Activated CD4-positive, alpha-beta T cell treated with anti-CD3 and anti-CD28 coated beads for 36 hours (primary cell): ENCODE measurements at regions not wholly inside any gene's neighbourhood (a gene's known extent, or its start where the extent isn't known, plus 50 kb on each side); places are given as distances from the start of the nearest gene placed in this dataset.
A peak's percentile ranks its signal among the peaks of the same experiment; 100 is the strongest.

ENCODE experiments used
- ATAC-seq: fragments of 200-7000 bp; cut with Tn5 transposase; one replicate; pipeline ENCODE4 v1.10.0; 2021; ENCODE audit warnings: mild to moderate bottlenecking, moderate library complexity
- CTCF ChIA-PET: fragments of 350-600 bp; sonication (Branson Sonifier 250); formaldehyde crosslinking; loops from one replicate; lab custom pipeline; 2021; ENCODE audit warnings: antibody characterized with exemption; lab: Charles Lee
- POLR2A ChIA-PET: fragments of 350-600 bp; sonication (Branson Sonifier 250); formaldehyde crosslinking; loops from one replicate; lab custom pipeline; 2021; ENCODE audit warnings: antibody characterized with exemption, inconsistent platforms; lab: Charles Lee
- DNase-seq: peaks from one replicate; pipeline ENCODE4 v3.0.0-alpha.2; 2020
- H3K27ac Mint-ChIP-seq: one replicate; pipeline ENCODE4 v1.8.0; 2021; ENCODE audit warnings: mixed read lengths
- H3K27me3 Mint-ChIP-seq: one replicate; pipeline ENCODE4 v1.8.0; 2021; ENCODE audit warnings: mixed read lengths
- H3K36me3 Mint-ChIP-seq: one replicate; pipeline ENCODE4 v1.8.0; 2021; ENCODE audit warnings: low read depth, mixed read lengths
- H3K4me1 Mint-ChIP-seq: one replicate; pipeline ENCODE4 v1.8.0; 2021; ENCODE audit warnings: mixed read lengths
- H3K4me3 Mint-ChIP-seq: one replicate; pipeline ENCODE4 v1.8.0; 2021; ENCODE audit warnings: mild to moderate bottlenecking, moderate library complexity, mixed read lengths
- H3K9me3 Mint-ChIP-seq: one replicate; pipeline ENCODE4 v1.8.0; 2021; ENCODE audit warnings: low read depth, mixed read lengths
- intact Hi-C, 2 experiments: fragments of 100-400 bp; cut with DNase I in 1 of 2; cut with micrococcal nuclease in 1 of 2; formaldehyde crosslinking; loops; one replicate each; pipeline versions ENCODE4 v1.14.2 to v1.15.1; 2022 to 2024; cut with DNase I, micrococcal nuclease

DNA sequence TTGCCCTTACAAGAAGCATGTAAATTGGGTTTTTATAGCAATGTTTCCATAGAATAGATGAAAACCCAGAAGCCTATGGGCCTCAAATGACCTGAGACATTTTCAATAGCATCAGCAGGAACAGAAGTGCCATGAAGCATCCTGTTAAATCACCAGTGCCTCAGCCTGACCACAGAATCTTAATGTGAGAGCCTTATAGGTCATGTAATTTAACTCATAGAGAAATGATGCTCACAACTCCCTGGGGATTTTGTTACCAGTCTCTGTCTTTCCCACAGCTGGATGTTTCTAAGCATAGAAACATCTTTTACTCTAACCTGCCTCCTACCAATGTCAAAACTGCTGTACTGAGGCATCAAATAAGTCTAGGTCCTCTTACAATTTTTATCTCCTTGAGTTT, 295.8 kb upstream of the ACVR2A start:
- H3K9me3 Mint-ChIP-seq: peaks cover 4% of the 10 kb centered on the region
- no peak overlapping the region for H3K27ac Mint-ChIP-seq
- no peak for ATAC-seq
- H3K4me3 Mint-ChIP-seq: no peak overlapping the region
- DNase-seq: no peak
- ChIA-PET POLR2A (no interaction called here), CTCF (interaction anchor here (1.3 kb wide), 1 partner anchor 11 kb away, joined by 5 read pairs; no protein-coding TSS in a partner anchor)
- H3K27me3 Mint-ChIP-seq: no peaks in the 10 kb centered on the region
- no peaks in the 10 kb centered on the region for H3K4me1 Mint-ChIP-seq
- intact Hi-C loops: no loop called here
- H3K36me3 Mint-ChIP-seq: no peaks in the 10 kb centered on the region

DNA sequence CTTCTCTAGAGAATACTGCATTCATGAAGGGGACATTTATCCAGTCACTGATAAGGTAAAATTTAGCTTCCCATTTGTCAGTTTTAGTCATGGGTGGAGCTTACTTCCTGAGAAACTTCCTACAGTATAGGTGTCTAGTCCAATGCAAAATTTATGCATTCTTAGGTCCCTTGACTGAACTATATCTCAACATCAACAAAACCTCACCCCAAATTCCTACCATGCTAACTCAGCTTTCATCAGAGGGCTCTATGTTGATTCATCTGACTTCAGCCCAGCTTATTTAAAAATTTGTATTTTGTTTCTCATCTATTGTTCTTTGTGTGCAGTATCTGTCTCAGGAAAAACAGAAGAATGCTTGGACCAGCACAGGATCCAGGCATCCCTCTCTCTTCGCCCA, 296.4 kb upstream of the ACVR2A start:
- ATAC-seq: no peak
- intact Hi-C loops: no loop called here
- Mint-ChIP-seq H3K27ac (no peak overlapping the region), H3K9me3 (peaks cover 4% of the 10 kb centered on the region), H3K4me3 (no peak overlapping the region), H3K27me3 (no peaks in the 10 kb centered on the region), H3K4me1 (no peaks in the 10 kb centered on the region), H3K36me3 (no peaks in the 10 kb centered on the region)
- DNase-seq: no peak
- CTCF ChIA-PET: no interaction called here
- POLR2A ChIA-PET: no interaction called here

DNA sequence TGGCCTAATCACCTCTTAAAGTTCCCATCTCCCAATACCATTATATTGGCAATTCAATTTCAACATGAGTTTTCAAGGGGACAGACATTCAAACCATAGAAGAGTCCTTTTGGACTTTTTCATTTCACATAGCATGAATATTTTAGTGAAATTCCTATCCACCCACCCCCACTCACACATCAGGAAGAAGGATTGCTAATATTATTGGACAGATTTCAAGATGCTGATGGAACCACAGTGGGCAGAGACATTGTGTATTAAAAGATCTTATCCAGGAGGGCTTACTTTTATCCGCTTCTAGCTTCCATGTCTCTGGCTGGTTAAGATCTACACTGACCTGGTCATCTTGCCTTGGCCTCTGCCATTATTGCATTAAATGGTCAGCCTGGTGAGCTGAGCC, 297.4 kb upstream of the ACVR2A start:
- H3K27me3 Mint-ChIP-seq: no peaks in the 10 kb centered on the region
- ATAC-seq (no peak), DNase-seq (no peak)
- ChIA-PET POLR2A (no interaction called here), CTCF (no interaction called here)
- no peaks in the 10 kb centered on the region for H3K36me3 Mint-ChIP-seq
- no peaks in the 10 kb centered on the region for H3K4me1 Mint-ChIP-seq
- no peak overlapping the region for H3K4me3 Mint-ChIP-seq
- H3K9me3 Mint-ChIP-seq: peaks cover 4% of the 10 kb centered on the region
- intact Hi-C loops: no loop called here
- no peak overlapping the region for H3K27ac Mint-ChIP-seq

DNA sequence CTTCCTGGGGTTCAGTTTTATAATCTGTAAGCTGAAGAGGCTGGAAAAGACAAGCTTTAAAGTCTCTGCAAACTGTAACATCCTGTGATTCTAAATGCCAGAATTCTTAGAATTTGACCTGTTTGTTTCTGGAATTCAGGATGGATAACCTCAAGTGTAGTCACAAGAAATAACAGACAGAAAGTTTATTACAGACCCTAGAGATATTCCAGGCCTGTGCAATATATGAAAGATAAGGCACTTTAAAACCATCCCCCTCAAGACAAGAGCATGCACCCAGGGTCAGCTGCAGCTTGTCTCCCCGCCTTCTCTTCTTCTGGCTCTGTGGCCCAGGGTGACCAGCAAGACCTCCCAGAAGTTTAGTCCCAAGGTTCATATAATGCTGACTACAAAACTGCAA, 298.7 kb upstream of the ACVR2A start:
- Mint-ChIP-seq H3K27ac (no peak overlapping the region), H3K27me3 (no peaks in the 10 kb centered on the region), H3K4me1 (peaks cover 2% of the 10 kb centered on the region), H3K4me3 (no peak overlapping the region), H3K9me3 (peaks cover 4% of the 10 kb centered on the region), H3K36me3 (no peaks in the 10 kb centered on the region)
- ATAC-seq (no peak), DNase-seq (no peak)
- POLR2A ChIA-PET: no interaction called here
- CTCF ChIA-PET: interaction anchor here (0.7 kb wide), 1 partner anchor 65 kb away, joined by 3 read pairs; no protein-coding TSS in a partner anchor
- intact Hi-C loops: no loop called here

DNA sequence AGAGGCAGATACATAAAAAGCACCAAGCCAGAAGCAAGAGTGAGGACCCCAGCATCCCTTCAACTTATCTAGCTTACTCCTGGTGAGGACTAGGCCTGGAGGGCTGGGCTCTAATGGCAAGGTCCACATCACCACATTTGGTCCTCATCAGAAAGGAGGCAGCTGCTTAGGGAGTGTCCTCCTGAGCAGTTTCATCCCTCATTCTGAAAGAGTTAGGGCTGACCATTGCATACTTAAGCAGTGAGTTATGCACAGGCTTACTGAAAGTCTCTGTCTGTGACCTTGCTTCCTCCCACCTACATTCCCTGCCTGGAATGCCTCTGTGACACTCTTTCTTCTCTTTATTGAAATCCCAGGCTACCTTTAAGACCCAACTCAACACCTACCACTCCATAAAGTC, 301.8 kb upstream of the ACVR2A start:
- no peak overlapping the region for H3K4me3 Mint-ChIP-seq
- CTCF ChIA-PET: no interaction called here

DNA sequence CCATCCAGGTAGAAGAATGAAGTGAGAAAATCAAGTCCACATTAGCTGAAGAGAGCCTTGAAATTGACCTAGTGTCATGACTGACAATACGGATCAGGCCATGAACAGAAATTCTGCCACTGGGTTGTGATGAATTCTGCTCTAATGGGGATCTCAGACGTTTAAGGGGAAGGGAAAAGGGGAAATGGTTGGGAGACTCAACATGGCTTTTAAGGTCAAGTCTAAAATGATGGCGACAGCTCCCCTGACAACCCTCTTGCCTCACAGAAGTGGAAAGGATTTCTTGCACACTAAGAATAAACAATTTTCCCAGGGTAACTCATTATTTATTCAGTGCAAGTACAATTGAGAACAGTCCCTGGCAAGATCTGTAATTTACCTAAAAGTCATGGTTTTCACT, 302.5 kb upstream of the ACVR2A start:
- ATAC-seq (no peak), DNase-seq (no peak)
- ChIA-PET POLR2A (no interaction called here), CTCF (interaction anchor here (1.2 kb wide), 1 partner anchor 1644 kb away, joined by 3 read pairs; no protein-coding TSS in a partner anchor)
- Mint-ChIP-seq H3K27ac (no peak overlapping the region), H3K27me3 (no peaks in the 10 kb centered on the region), H3K9me3 (peaks cover 4% of the 10 kb centered on the region), H3K4me3 (no peak overlapping the region), H3K36me3 (no peaks in the 10 kb centered on the region), H3K4me1 (peaks cover 2% of the 10 kb centered on the region)
- intact Hi-C loops: no loop called here

More for the DNA sequence above, 301.8 kb upstream of the ACVR2A start:
- Mint-ChIP-seq H3K27me3 (no peaks in the 10 kb centered on the region), H3K27ac (no peak overlapping the region), H3K4me1 (peaks cover 2% of the 10 kb centered on the region), H3K36me3 (no peaks in the 10 kb centered on the region), H3K9me3 (peaks cover 4% of the 10 kb centered on the region)
- ATAC-seq (no peak), DNase-seq (no peak)
- POLR2A ChIA-PET: no interaction called here
- intact Hi-C loops: no loop called here

DNA sequence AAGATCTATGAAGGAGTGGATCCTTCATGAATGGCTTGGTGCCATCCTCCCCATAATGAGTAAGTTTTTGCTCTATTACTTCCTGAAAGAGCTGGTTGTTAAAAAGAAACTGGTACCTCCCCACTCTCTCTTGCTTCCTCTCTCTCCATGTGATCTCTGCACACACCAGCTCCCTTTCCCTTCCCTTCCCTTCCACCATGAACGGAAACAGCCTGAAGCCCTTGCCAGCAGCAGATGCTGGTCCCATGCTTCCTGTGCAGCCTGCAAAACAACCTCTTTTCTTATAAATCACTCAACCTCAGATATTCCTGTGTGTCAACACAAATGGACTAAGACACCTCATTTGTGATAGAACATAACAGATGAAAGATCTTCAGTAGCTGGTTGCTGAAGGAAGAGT, 303.5 kb upstream of the ACVR2A start:
- no peaks in the 10 kb centered on the region for H3K36me3 Mint-ChIP-seq
- peaks cover 2% of the 10 kb centered on the region for H3K4me1 Mint-ChIP-seq
- ATAC-seq: no peak
- H3K27me3 Mint-ChIP-seq: no peaks in the 10 kb centered on the region
- CTCF ChIA-PET: interaction anchor here (1.2 kb wide), 1 partner anchor 1645 kb away, joined by 3 read pairs; no protein-coding TSS in a partner anchor
- H3K27ac Mint-ChIP-seq: no peak overlapping the region
- intact Hi-C loops: no loop called here
- H3K4me3 Mint-ChIP-seq: no peak overlapping the region
- peaks cover 4% of the 10 kb centered on the region for H3K9me3 Mint-ChIP-seq
- no peak for DNase-seq
- POLR2A ChIA-PET: no interaction called here

DNA sequence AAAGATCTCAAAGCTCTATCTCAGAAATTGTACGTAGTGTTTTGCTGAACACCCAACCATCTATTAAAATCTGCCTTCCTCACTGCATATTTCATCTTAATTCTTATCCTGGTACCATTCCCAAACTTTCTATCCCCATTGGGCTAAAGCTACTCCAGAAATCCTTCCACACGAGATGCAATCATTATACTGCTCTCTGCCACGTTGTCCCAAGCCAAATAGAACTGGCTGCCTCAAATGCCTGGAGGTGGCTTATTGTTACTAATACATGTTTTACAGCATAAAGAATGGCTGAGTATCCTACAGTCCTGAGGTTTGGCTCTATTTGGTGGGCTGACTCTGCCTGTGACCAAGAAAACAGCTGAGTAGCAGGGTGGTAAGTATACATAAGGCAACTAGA, 306.0 kb upstream of the ACVR2A start:
- intact Hi-C loops: no loop called here
- ChIA-PET CTCF (interaction anchor here (0.9 kb wide), 1 partner anchor 101 kb away, joined by 3 read pairs; no protein-coding TSS in a partner anchor), POLR2A (no interaction called here)
- ATAC-seq (no peak), DNase-seq (no peak)
- Mint-ChIP-seq H3K36me3 (no peaks in the 10 kb centered on the region), H3K4me3 (no peak overlapping the region), H3K27me3 (no peaks in the 10 kb centered on the region), H3K27ac (no peak overlapping the region), H3K4me1 (peaks cover 2% of the 10 kb centered on the region), H3K9me3 (no peaks in the 10 kb centered on the region)

DNA sequence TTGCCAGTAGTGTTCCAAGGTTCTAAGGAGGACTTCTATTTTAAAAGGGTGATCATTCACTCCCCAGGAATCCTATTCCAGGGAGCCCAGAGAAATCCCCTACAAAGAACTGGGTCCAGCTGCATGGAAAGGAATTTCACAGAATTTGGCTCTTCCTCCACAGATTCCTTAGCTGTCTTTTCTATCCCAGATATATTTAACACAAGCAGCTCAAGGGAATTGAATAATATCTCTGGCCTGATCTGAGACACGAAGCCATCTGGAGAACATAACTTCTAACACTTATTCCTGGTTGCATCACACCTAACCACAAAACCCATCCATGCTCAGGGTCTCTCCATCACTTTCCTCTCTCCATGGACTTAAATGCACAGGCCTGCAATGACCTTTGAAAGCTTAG, 306.7 kb upstream of the ACVR2A start:
- Mint-ChIP-seq H3K27ac (no peak overlapping the region), H3K36me3 (no peaks in the 10 kb centered on the region), H3K4me3 (no peak overlapping the region), H3K9me3 (no peaks in the 10 kb centered on the region), H3K27me3 (no peaks in the 10 kb centered on the region), H3K4me1 (peaks cover 2% of the 10 kb centered on the region)
- ChIA-PET POLR2A (no interaction called here), CTCF (interaction anchor here (0.9 kb wide), 1 partner anchor 102 kb away, joined by 3 read pairs; no protein-coding TSS in a partner anchor)
- ATAC-seq (no peak), DNase-seq (no peak)
- intact Hi-C loops: no loop called here

DNA sequence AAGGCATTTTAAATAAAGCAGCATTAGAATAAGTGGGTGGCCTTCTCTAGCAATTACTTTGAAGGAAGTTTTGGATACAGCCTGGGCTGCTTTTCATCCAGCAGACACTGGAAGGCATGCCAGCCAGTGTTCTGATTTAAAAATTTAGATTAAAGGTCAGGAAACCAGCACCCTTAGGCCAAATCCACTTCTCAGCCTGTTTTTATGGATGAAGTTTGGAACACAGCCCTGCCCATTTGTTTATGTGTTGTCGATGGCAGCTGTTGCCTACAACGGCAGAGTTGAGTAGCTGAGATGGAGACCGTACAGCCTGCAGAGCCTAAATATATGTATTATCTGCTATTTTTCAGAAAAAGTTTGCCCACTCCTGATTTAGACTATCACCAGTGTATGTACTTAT, 313.6 kb upstream of the ACVR2A start:
- ChIA-PET CTCF (no interaction called here), POLR2A (no interaction called here)
- ATAC-seq (no peak), DNase-seq (no peak)
- Mint-ChIP-seq H3K4me3 (no peak overlapping the region), H3K27me3 (no peaks in the 10 kb centered on the region), H3K4me1 (peaks cover 8% of the 10 kb centered on the region), H3K9me3 (no peaks in the 10 kb centered on the region), H3K27ac (no peak overlapping the region), H3K36me3 (no peaks in the 10 kb centered on the region)
- intact Hi-C loops: no loop called here

DNA sequence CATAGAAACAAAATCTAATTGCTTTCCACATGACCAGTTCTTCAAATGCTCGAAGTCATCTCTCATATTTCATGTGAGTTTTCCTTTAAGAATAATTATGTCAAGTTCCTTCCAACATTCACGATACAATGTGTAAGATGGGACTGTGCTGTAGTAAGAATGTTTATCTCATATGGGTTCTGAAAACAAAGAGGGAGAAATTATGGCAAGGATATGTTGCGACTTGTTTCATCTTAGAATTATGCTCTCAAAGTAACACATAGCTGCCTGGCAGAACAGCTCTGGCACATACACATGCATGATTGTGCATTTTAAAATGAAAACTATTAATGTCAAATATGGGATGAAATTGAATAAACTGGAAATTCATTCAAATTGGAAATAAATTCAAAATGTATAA, 314.8 kb upstream of the ACVR2A start:
- H3K27me3 Mint-ChIP-seq: no peaks in the 10 kb centered on the region
- POLR2A ChIA-PET: no interaction called here
- no peak overlapping the region for H3K4me3 Mint-ChIP-seq

DNA sequence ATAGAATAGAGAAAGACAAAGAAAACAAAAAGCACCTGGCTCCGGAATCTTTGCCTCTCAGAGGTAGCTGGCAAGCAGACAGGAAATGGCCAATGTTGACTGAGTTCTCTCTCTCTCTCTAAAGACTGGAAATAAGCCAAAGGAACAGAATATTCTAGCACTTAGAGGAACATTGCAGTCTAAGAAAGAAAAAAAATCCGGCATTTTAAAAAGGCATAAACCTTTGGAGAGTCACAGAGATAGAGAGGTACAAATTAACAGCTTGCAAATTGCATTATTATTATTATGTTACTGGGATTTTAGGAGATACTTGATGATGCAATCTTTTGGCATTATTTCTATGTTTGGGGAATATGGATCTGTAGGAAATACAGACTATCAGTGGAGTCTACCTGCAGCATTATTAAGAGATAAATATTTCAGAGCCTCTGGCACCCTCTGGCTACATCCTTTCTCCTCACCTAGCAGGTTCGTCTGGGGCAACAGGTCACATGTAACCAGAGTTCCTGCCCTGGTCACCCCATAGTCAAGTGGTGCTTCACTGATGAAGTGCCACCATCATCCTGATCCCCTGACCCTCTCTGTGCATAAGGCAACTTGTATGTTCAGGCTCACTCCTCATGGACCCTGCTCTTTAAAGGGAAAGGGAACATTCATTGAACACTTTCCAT, 318.9 kb upstream of the ACVR2A start:
- Mint-ChIP-seq H3K4me3 (no peak overlapping the region), H3K36me3 (no peaks in the 10 kb centered on the region), H3K4me1 (peaks cover 26% of the 10 kb centered on the region), H3K9me3 (no peaks in the 10 kb centered on the region), H3K27me3 (no peaks in the 10 kb centered on the region), H3K27ac (no peak overlapping the region)
- ChIA-PET POLR2A (interaction anchor here (0.6 kb wide), 1 partner anchor 137 kb away, joined by 4 read pairs; no protein-coding TSS in a partner anchor), CTCF (no interaction called here)
- ATAC-seq (peak; percentile 23), DNase-seq (no peak)
- intact Hi-C loops: no loop called here

More for the DNA sequence above, 314.8 kb upstream of the ACVR2A start:
- ATAC-seq (no peak), DNase-seq (no peak)
- Mint-ChIP-seq H3K36me3 (no peaks in the 10 kb centered on the region), H3K9me3 (no peaks in the 10 kb centered on the region), H3K27ac (no peak overlapping the region), H3K4me1 (peaks cover 21% of the 10 kb centered on the region)
- CTCF ChIA-PET: no interaction called here
- intact Hi-C loops: no loop called here
